ENCODE measurements at regions not wholly inside any gene's neighbourhood (a gene's known extent, or its start where the extent isn't known, plus 50 kb on each side); places are given as distances from the start of the nearest gene placed in this dataset.

- Mint-ChIP-seq H3K9me3 (ENCODE audit: low read depth, unreplicated experiment) (no peaks in the 10 kb centered on the region), H3K27ac (ENCODE audit: unreplicated experiment) (no peak overlapping the region), H3K36me3 (ENCODE audit: insufficient read depth, unreplicated experiment) (no peaks in the 10 kb centered on the region), H3K4me3 (ENCODE audit: low read depth, unreplicated experiment) (no peak overlapping the region), H3K4me1 (ENCODE audit: low read depth, unreplicated experiment) (peaks cover 18% of the 10 kb centered on the region), H3K27me3 (ENCODE audit: unreplicated experiment) (no peaks in the 10 kb centered on the region)
- intact Hi-C loops (cut with micrococcal nuclease; ENCODE audit: unreplicated experiment), result no loop called here
- CTCF ChIA-PET, result interaction anchor here (0.7 kb wide), 1 partner anchor 441 kb away, joined by 3 read pairs; no protein-coding TSS in a partner anchor
- TF ChIP-seq CTCF (IDR thresholded peaks at IDR 0.05; ENCODE audit: unreplicated experiment), result no peak
- no peak for DNase-seq
- no TSS peak for BruUV-seq (replicated peaks)
Observed at GRCh38 chr2:43044093-43044681, 182.2 kb downstream of the ZFP36L2 start.

GRCh38 chr2:43043553-43043870 is 182.9 kb downstream of the ZFP36L2 start:
- intact Hi-C loops (cut with micrococcal nuclease; ENCODE audit: unreplicated experiment), result no loop called here
- H3K27ac Mint-ChIP-seq (ENCODE audit: unreplicated experiment), result no peak overlapping the region
- no peak overlapping the region for H3K4me3 Mint-ChIP-seq (ENCODE audit: low read depth, unreplicated experiment)
- no peaks in the 10 kb centered on the region for H3K36me3 Mint-ChIP-seq (ENCODE audit: insufficient read depth, unreplicated experiment)
- peaks cover 18% of the 10 kb centered on the region for H3K4me1 Mint-ChIP-seq (ENCODE audit: low read depth, unreplicated experiment)
- no peak for DNase-seq
- BruUV-seq (replicated peaks), result no TSS peak
- CTCF ChIA-PET, result no interaction called here
- no peaks in the 10 kb centered on the region for H3K27me3 Mint-ChIP-seq (ENCODE audit: unreplicated experiment)
- no peak for TF ChIP-seq CTCF (IDR thresholded peaks at IDR 0.05; ENCODE audit: unreplicated experiment)
- H3K9me3 Mint-ChIP-seq (ENCODE audit: low read depth, unreplicated experiment), result no peaks in the 10 kb centered on the region

- H3K27me3 Mint-ChIP-seq (ENCODE audit: unreplicated experiment), result no peaks in the 10 kb centered on the region
- BruUV-seq (replicated peaks), result no TSS peak
Observed at GRCh38 chr2:43041661-43042360, 184.6 kb downstream of the ZFP36L2 start.

GRCh38 chr2:43041173-43041591 is 185.2 kb downstream of the ZFP36L2 start:
- no peak for DNase-seq
- CTCF ChIA-PET, result interaction anchor here (1.2 to 1.3 kb wide), 2 partner anchors 10 to 37 kb away, joined by 3 to 5 read pairs; no protein-coding TSS in a partner anchor
- Mint-ChIP-seq H3K27ac (ENCODE audit: unreplicated experiment) (no peak overlapping the region), H3K4me1 (ENCODE audit: low read depth, unreplicated experiment) (peaks cover 10% of the 10 kb centered on the region), H3K9me3 (ENCODE audit: low read depth, unreplicated experiment) (no peaks in the 10 kb centered on the region), H3K4me3 (ENCODE audit: low read depth, unreplicated experiment) (no peak overlapping the region), H3K27me3 (ENCODE audit: unreplicated experiment) (no peaks in the 10 kb centered on the region), H3K36me3 (ENCODE audit: insufficient read depth, unreplicated experiment) (no peaks in the 10 kb centered on the region)
- TF ChIP-seq CTCF (IDR thresholded peaks at IDR 0.05; ENCODE audit: unreplicated experiment), result no peak
- intact Hi-C loops (cut with micrococcal nuclease; ENCODE audit: unreplicated experiment), result no loop called here
- no TSS peak for BruUV-seq (replicated peaks)

More at GRCh38 chr2:43041661-43042360, 184.6 kb downstream of the ZFP36L2 start:
- TF ChIP-seq CTCF (IDR thresholded peaks at IDR 0.05; ENCODE audit: unreplicated experiment), result no peak
- no peaks in the 10 kb centered on the region for H3K36me3 Mint-ChIP-seq (ENCODE audit: insufficient read depth, unreplicated experiment)
- CTCF ChIA-PET, result interaction anchor here (0.7 to 1.3 kb wide), 3 partner anchors 10 to 185 kb away, joined by 3 to 5 read pairs (median 3); partner anchors contain the start of gene ZFP36L2
- no peaks in the 10 kb centered on the region for H3K9me3 Mint-ChIP-seq (ENCODE audit: low read depth, unreplicated experiment)
- H3K4me3 Mint-ChIP-seq (ENCODE audit: low read depth, unreplicated experiment), result no peak overlapping the region
- H3K4me1 Mint-ChIP-seq (ENCODE audit: low read depth, unreplicated experiment), result peaks cover 15% of the 10 kb centered on the region
- DNase-seq, result peak; percentile 49
- H3K27ac Mint-ChIP-seq (ENCODE audit: unreplicated experiment), result no peak overlapping the region
- intact Hi-C loops (cut with micrococcal nuclease; ENCODE audit: unreplicated experiment), result no loop called here

All from Calu3 (cell line).